CD14-positive monocyte (primary cell): ENCODE measurements at regions not wholly inside any gene's neighbourhood (a gene's known extent, or its start where the extent isn't known, plus 50 kb on each side); places are given as distances from the start of the nearest gene placed in this dataset.
"Not testable (repeated sequence)": the region's sequence is repeated elsewhere in the genome, so short reads cannot be mapped to it uniquely, and the experiment has no call there.

Source experiments
- DNase-seq, 3 donors: peaks; one replicate each; pipeline ENCODE4 v3.0.0-alpha.2; 2011 to 2022
- H2AFZ ChIP-seq: 2 replicates; pipeline ENCODE4 v1.6.0; 2012; ENCODE audit warnings: mild to moderate bottlenecking, low read depth, low read length, inconsistent platforms; ENCODE audit not compliant: insufficient read depth, poor library complexity, severe bottlenecking
- H3K27ac ChIP-seq, 2 donors: 1 replicate in 1 of 2; 2 replicates in 1 of 2; pipeline ENCODE4 v1.5.1; 2012 to 2013; ENCODE audit warnings: low read length in 2 of 2, control low read depth in 1 of 2, inconsistent platforms in 1 of 2, low read depth in 1 of 2, mild to moderate bottlenecking in 1 of 2
- H3K27me3 ChIP-seq, 2 donors: one replicate each; pipeline versions ENCODE4 v1.6.0 to v1.6.1; 2011 to 2013; ENCODE audit warnings: low read length in 2 of 2; ENCODE audit not compliant: control insufficient read depth in 2 of 2, insufficient read depth in 2 of 2
- H3K36me3 ChIP-seq, 2 donors: replicated peaks in 1 of 2; 1 replicate in 1 of 2; 2 replicates in 1 of 2; pipeline versions ENCODE4 v1.5.1 to v1.6.1; 2012 to 2013; ENCODE audit warnings: low read length in 2 of 2, control low read depth in 1 of 2, inconsistent platforms in 1 of 2, mild to moderate bottlenecking in 1 of 2; ENCODE audit not compliant: insufficient read depth in 2 of 2, control insufficient read depth in 1 of 2
- H3K4me1 ChIP-seq, 2 donors: 1 replicate in 1 of 2; 2 replicates in 1 of 2; pipeline versions ENCODE4 v1.5.1 to v1.6.1; 2012 to 2013; ENCODE audit warnings: low read length in 2 of 2, control low read depth in 1 of 2, inconsistent platforms in 1 of 2, mild to moderate bottlenecking in 1 of 2, moderate library complexity in 1 of 2; ENCODE audit not compliant: insufficient read depth in 2 of 2, control insufficient read depth in 1 of 2
- H3K4me2 ChIP-seq: replicated peaks from 2 replicates; pipeline ENCODE3; 2012; ENCODE audit warnings: low read length, moderate library complexity, mild to moderate bottlenecking; ENCODE audit not compliant: poor library complexity, severe bottlenecking; ENCODE audit errors: extremely low read depth
- H3K4me3 ChIP-seq, 3 experiments: fragments of 200-600 bp in 1 of 3; sonication (generic) in 1 of 3; replicated peaks in 1 of 3; 1 replicate in 2 of 3; 2 replicates in 1 of 3; pipeline ENCODE4 v1.5.1; 2011 to 2013; ENCODE audit warnings: low read length in 3 of 3, mild to moderate bottlenecking in 3 of 3, control low read depth in 2 of 3, low read depth in 2 of 3, inconsistent platforms in 1 of 3, moderate library complexity in 1 of 3
- H3K79me2 ChIP-seq: 2 replicates; pipeline ENCODE4 v1.6.0; 2012; ENCODE audit warnings: mild to moderate bottlenecking, control low read depth, inconsistent platforms, low read length, moderate library complexity; ENCODE audit not compliant: insufficient read depth
- H3K9ac ChIP-seq: 2 replicates; pipeline ENCODE4 v1.6.0; 2017; ENCODE audit warnings: low read length, mild to moderate bottlenecking; ENCODE audit not compliant: insufficient read depth, poor library complexity, severe bottlenecking
- H3K9me3 ChIP-seq, 2 donors: replicated peaks in 1 of 2; 1 replicate in 1 of 2; 2 replicates in 1 of 2; pipeline versions ENCODE4 v1.5.1 to v1.6.1; 2012 to 2013; ENCODE audit warnings: low read length in 2 of 2, control low read depth in 1 of 2; ENCODE audit not compliant: control insufficient read depth in 1 of 2, insufficient read depth in 1 of 2
- H4K20me1 ChIP-seq: 2 replicates; pipeline ENCODE4 v1.6.0; 2012; ENCODE audit warnings: mild to moderate bottlenecking, low read length, control low read depth, moderate library complexity; ENCODE audit not compliant: insufficient read depth
- H3K27ac Mint-ChIP-seq, 7 donors: one replicate each; pipeline ENCODE4 v1.8.0; 2020; ENCODE audit warnings: mild to moderate bottlenecking in 7 of 7, mixed read lengths in 7 of 7, moderate library complexity in 6 of 7, inconsistent platforms in 2 of 7
- H3K27me3 Mint-ChIP-seq, 3 donors: one replicate each; pipeline ENCODE4 v1.8.0; 2021 to 2022; ENCODE audit warnings: low read depth in 3 of 3, mild to moderate bottlenecking in 3 of 3, mixed read lengths in 3 of 3, moderate library complexity in 3 of 3, inconsistent platforms in 1 of 3
- H3K36me3 Mint-ChIP-seq, 2 donors: one replicate each; pipeline ENCODE4 v1.8.0; 2020; ENCODE audit warnings: mixed read lengths in 2 of 2, inconsistent platforms in 1 of 2, mild to moderate bottlenecking in 1 of 2
- H3K4me1 Mint-ChIP-seq: one replicate; pipeline ENCODE4 v1.8.0; 2020; ENCODE audit warnings: mild to moderate bottlenecking, mixed read lengths
- H3K4me3 Mint-ChIP-seq, 2 donors: one replicate each; pipeline ENCODE4 v1.8.0; 2020; ENCODE audit warnings: mild to moderate bottlenecking in 2 of 2, mixed read lengths in 2 of 2, moderate library complexity in 1 of 2
- H3K9me3 Mint-ChIP-seq, 7 donors: one replicate each; pipeline ENCODE4 v1.8.0; 2020 to 2022; ENCODE audit warnings: mixed read lengths in 7 of 7, mild to moderate bottlenecking in 6 of 7, moderate library complexity in 6 of 7, inconsistent platforms in 2 of 7
- WGBS: methylation state at CpG from one replicate; pipeline ENCODE4 v1.1.5; 2013; ENCODE audit warnings: missing lambda C conversion rate; ENCODE audit not compliant: insufficient coverage; 5-methylcytosine and 5-hydroxymethylcytosine counted together
- intact Hi-C, 2 donors: fragments of 100-400 bp; cut with micrococcal nuclease; formaldehyde crosslinking; loops; one replicate each; pipeline versions ENCODE4 v1.15.0 to v1.15.1; 2023
- TF ChIP-seq, protein P1 (sequence below): fragments of 200-600 bp; IDR thresholded peaks from one replicate; pipeline ENCODE4 v1.8.0; 2022; ENCODE audit warnings: antibody characterized with exemption, mild to moderate bottlenecking

DNA sequence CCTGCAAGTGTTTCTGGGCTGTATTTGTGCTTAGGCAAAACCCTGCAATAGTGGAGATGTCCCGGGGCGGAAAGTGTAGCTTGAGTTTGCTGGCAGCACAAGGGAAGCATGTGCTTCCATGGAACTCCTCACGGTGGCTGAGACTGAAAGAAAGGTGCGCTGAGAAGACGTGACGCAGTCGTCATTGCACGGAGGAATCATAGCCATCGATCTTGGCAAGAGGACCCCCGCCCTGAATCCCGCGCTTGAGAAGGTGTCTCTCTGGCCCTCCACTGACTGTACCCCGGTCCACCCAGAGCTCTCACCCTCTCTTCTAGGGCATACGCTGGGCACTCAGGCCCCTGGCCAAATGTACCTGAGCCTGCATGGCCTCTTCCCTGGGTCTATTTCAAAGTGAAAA is 1081.8 kb upstream of the DEFB115 start:
- no peaks in the 10 kb centered on the region for H3K79me2 ChIP-seq
- peaks cover 19 to 24% of the 10 kb centered on the region in 2 donors for H3K9me3 ChIP-seq
- H3K27ac ChIP-seq = no peak overlapping the region
- no peaks in the 10 kb centered on the region for H3K4me1 Mint-ChIP-seq
- no peak for DNase-seq
- no peak overlapping the region for H3K4me3 Mint-ChIP-seq
- H3K36me3 Mint-ChIP-seq = no peaks in the 10 kb centered on the region
- no peaks in the 10 kb centered on the region for H3K36me3 ChIP-seq
- H3K4me1 ChIP-seq = no peaks in the 10 kb centered on the region
- no peak overlapping the region for H3K4me2 ChIP-seq
- H3K27me3 Mint-ChIP-seq = no peaks in the 10 kb centered on the region
- 89% methylated on average over 12 of the region's 14 CpGs for WGBS
- no peak overlapping the region for H3K4me3 ChIP-seq
- H4K20me1 ChIP-seq = no peaks in the 10 kb centered on the region
- H3K9me3 Mint-ChIP-seq = peaks cover 2 to 45% (median 15%) of the 10 kb centered on the region in 7 donors
- no peak overlapping the region for H2AFZ ChIP-seq
- TF ChIP-seq, protein P1, sequence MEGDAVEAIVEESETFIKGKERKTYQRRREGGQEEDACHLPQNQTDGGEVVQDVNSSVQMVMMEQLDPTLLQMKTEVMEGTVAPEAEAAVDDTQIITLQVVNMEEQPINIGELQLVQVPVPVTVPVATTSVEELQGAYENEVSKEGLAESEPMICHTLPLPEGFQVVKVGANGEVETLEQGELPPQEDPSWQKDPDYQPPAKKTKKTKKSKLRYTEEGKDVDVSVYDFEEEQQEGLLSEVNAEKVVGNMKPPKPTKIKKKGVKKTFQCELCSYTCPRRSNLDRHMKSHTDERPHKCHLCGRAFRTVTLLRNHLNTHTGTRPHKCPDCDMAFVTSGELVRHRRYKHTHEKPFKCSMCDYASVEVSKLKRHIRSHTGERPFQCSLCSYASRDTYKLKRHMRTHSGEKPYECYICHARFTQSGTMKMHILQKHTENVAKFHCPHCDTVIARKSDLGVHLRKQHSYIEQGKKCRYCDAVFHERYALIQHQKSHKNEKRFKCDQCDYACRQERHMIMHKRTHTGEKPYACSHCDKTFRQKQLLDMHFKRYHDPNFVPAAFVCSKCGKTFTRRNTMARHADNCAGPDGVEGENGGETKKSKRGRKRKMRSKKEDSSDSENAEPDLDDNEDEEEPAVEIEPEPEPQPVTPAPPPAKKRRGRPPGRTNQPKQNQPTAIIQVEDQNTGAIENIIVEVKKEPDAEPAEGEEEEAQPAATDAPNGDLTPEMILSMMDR = no peak
- H3K9ac ChIP-seq = no peak overlapping the region
- H3K27me3 ChIP-seq = no peaks in the 10 kb centered on the region
- intact Hi-C loops = no loop called here
- no peak overlapping the region for H3K27ac Mint-ChIP-seq

DNA sequence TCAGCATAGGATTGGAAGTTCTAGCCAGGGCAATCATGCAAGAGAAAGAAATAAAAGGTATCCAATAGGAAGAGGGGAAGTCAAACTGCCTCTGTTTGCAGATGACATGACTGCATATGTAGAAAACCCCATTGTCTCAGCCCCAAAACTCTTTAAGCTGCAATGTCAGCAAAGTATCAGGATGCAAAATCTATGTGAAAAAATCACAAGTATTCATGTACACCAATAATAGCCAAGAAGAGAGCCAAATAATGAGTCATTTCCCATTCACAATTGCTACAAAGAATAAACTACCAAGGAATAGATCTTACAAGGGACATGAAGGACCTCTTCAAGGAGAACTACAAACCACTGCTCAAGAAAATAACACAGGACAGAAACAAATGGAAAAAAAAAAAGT is 1074.3 kb upstream of the DEFB115 start:
- DNase-seq, H3K27me3 Mint-ChIP-seq, H3K4me1 ChIP-seq, intact Hi-C loops, H3K79me2 ChIP-seq, H3K4me1 Mint-ChIP-seq, H3K36me3 Mint-ChIP-seq, H3K9me3 ChIP-seq, H3K27ac Mint-ChIP-seq, H3K4me3 Mint-ChIP-seq, H3K36me3 ChIP-seq, H3K27ac ChIP-seq, H3K27me3 ChIP-seq, H3K4me2 ChIP-seq, H3K9ac ChIP-seq, H2AFZ ChIP-seq, H3K4me3 ChIP-seq, H4K20me1 ChIP-seq: not testable (repeated sequence)
- H3K9me3 Mint-ChIP-seq = peaks cover 0 to 12% (median 5%) of the 10 kb centered on the region in 7 donors

DNA sequence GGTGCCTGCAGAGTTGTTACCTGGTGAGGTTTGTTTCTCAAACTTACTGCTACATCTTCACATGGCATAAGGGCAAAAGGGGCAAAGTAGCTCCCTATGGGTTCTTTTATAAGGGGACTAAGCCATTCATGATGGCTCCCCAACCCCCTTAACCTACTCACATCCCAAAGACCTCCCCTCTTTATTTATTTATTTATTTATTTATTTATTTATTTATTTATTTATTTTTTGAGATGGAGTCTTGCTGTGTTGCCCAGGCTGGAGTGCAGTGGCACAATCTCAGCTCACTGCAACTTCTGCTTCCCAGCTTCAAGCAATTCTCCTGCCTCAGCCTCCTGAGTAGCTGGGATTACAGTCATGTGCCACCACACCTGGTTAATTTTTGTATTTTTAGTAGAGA is 1065.7 kb upstream of the DEFB115 start:
- H2AFZ ChIP-seq, H3K9me3 Mint-ChIP-seq, H3K4me2 ChIP-seq, H3K4me3 Mint-ChIP-seq, H4K20me1 ChIP-seq, H3K36me3 ChIP-seq, intact Hi-C loops, H3K27ac ChIP-seq, H3K4me3 ChIP-seq, H3K9ac ChIP-seq, H3K36me3 Mint-ChIP-seq, H3K27me3 ChIP-seq, H3K4me1 Mint-ChIP-seq, H3K27ac Mint-ChIP-seq, H3K4me1 ChIP-seq, H3K79me2 ChIP-seq, DNase-seq, H3K9me3 ChIP-seq, H3K27me3 Mint-ChIP-seq: not testable (repeated sequence)

DNA sequence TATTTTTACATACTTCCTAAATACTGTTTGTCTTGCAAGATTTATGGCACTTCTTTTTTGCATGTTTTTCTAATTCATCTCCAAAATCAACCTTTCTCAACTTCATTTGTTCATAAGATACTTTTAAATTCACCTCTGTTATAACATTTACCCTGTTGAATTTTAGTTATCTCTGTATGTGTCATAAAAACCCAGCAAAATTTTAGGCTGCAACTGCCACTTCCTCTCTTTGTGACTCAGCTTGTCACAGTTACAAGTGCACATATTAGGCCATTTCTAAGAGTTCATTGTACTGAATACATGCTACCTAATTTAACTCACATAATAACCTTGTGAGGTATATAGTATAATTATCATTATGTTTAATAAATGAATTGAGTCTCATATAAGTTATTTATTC is 1023.0 kb upstream of the DEFB115 start:
- H2AFZ ChIP-seq, H3K4me1 ChIP-seq, DNase-seq, H3K27me3 Mint-ChIP-seq, H3K27me3 ChIP-seq, H3K4me2 ChIP-seq, H4K20me1 ChIP-seq, H3K9me3 Mint-ChIP-seq, H3K9me3 ChIP-seq, H3K9ac ChIP-seq, intact Hi-C loops, H3K4me3 ChIP-seq, H3K27ac ChIP-seq, H3K4me3 Mint-ChIP-seq, H3K79me2 ChIP-seq, H3K36me3 Mint-ChIP-seq, H3K36me3 ChIP-seq, H3K27ac Mint-ChIP-seq, H3K4me1 Mint-ChIP-seq: not testable (repeated sequence)
